Gastroesophageal sphincter (tissue), 4 donors: ENCODE measurements at regions not wholly inside any gene's neighbourhood (a gene's known extent, or its start where the extent isn't known, plus 50 kb on each side); places are given as distances from the start of the nearest gene placed in this dataset.

Experiments
- ATAC-seq: fragments of 150-250 bp; one replicate; pipeline ENCODE4 v1.9.1; 2016; ENCODE audit warnings: mild to moderate bottlenecking, moderate library complexity
- H3K27ac ChIP-seq, 4 donors: fragments of 200-600 bp; sonication (generic) in 3 of 4; 1 replicate in 3 of 4; 2 replicates in 1 of 4; pipeline ENCODE4 v1.5.1; 2016 to 2019
- H3K27me3 ChIP-seq: fragments of 200-600 bp; sonication (generic); one replicate; pipeline ENCODE4 v1.5.1; 2019
- H3K36me3 ChIP-seq, 2 donors: fragments of 200-600 bp; sonication (generic); one replicate each; pipeline ENCODE4 v1.5.1; 2019; ENCODE audit warnings: control low read depth in 1 of 2
- H3K4me1 ChIP-seq, 3 donors: fragments of 200-600 bp; sonication (generic); 1 replicate in 2 of 3; 2 replicates in 1 of 3; pipeline ENCODE4 v1.5.1; 2016 to 2019; ENCODE audit warnings: control low read depth in 2 of 3
- H3K4me3 ChIP-seq, 2 donors: fragments of 200-600 bp; sonication (generic); one replicate each; pipeline ENCODE4 v1.5.1; 2019; ENCODE audit warnings: mild to moderate bottlenecking in 1 of 2, moderate library complexity in 1 of 2
- H3K9me3 ChIP-seq, 3 donors: fragments of 200-600 bp; sonication (generic); one replicate each; pipeline ENCODE4 v1.5.1; 2017 to 2019; ENCODE audit warnings: control low read depth in 2 of 3
- EP300 ChIP-seq: sonication (generic); formaldehyde crosslinking; IDR thresholded peaks from one replicate; pipeline ENCODE4 v1.6.1; 2017; ENCODE audit warnings: antibody characterized with exemption, mild to moderate bottlenecking
- POLR2A ChIP-seq, 2 donors: fragments of 450-650 bp; IDR thresholded peaks; one replicate each; pipeline ENCODE4 v1.6.1; 2017; ENCODE audit warnings: antibody characterized with exemption in 2 of 2, mild to moderate bottlenecking in 2 of 2, moderate library complexity in 1 of 2
- POLR2AphosphoS5 ChIP-seq: sonication (generic); formaldehyde crosslinking; IDR thresholded peaks from one replicate; pipeline ENCODE4 v1.6.1; 2017; ENCODE audit warnings: antibody characterized with exemption
- WGBS, 2 donors: methylation state at CpG; one replicate each; pipeline ENCODE4 v1.1.5; 2018; ENCODE audit warnings: low coverage in 1 of 2; 5-methylcytosine and 5-hydroxymethylcytosine counted together
- TF ChIP-seq, protein P1 (sequence below), 4 experiments: fragments of 200-600 bp in 2 of 4; fragments of 450-650 bp in 2 of 4; sonication (generic) in 1 of 4; IDR thresholded peaks; one replicate each; pipeline ENCODE4 v1.5.1; 2017 to 2019; ENCODE audit warnings: antibody characterized with exemption in 4 of 4, mild to moderate bottlenecking in 2 of 4, moderate library complexity in 2 of 4

DNA sequence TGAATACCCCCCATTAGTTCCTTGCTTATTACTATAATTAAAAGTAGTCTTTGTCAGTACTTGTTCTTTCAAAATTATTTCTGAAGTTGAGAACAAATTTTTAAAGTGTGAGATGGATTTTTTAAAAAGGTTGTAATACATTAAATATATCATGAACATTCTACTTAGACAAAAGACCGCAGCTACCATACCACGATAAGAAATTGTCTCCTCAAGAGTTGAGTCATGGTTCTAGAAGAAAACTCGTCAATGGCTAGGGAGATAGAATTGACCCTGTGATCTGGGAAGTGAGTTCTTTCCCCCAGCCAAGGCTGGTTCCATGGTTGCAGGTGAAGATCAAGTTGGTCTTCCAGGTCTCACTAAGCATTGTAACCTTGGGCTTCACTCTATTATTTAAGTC is 67.8 kb upstream of the ACYP2 start:
- 61 to 79% methylated on average over 3 of the region's 3 CpGs for WGBS, 2 donors
- no peak overlapping the region for H3K27ac ChIP-seq
- H3K36me3 ChIP-seq: peaks cover 0 to 18% of the 10 kb centered on the region in 2 donors
- ATAC-seq: no peak
- H3K4me3 ChIP-seq: no peak overlapping the region
- H3K9me3 ChIP-seq: no peaks in the 10 kb centered on the region
- TF ChIP-seq POLR2AphosphoS5 (no peak), EP300 (no peak), POLR2A (IDR thresholded peaks at IDR 0.05) (no peak)
- TF ChIP-seq, protein P1, sequence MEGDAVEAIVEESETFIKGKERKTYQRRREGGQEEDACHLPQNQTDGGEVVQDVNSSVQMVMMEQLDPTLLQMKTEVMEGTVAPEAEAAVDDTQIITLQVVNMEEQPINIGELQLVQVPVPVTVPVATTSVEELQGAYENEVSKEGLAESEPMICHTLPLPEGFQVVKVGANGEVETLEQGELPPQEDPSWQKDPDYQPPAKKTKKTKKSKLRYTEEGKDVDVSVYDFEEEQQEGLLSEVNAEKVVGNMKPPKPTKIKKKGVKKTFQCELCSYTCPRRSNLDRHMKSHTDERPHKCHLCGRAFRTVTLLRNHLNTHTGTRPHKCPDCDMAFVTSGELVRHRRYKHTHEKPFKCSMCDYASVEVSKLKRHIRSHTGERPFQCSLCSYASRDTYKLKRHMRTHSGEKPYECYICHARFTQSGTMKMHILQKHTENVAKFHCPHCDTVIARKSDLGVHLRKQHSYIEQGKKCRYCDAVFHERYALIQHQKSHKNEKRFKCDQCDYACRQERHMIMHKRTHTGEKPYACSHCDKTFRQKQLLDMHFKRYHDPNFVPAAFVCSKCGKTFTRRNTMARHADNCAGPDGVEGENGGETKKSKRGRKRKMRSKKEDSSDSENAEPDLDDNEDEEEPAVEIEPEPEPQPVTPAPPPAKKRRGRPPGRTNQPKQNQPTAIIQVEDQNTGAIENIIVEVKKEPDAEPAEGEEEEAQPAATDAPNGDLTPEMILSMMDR (IDR thresholded peaks at IDR 0.05): no peak
- peaks cover 0 to 10% (median 0%) of the 10 kb centered on the region in 3 donors for H3K4me1 ChIP-seq
- H3K27me3 ChIP-seq: no peaks in the 10 kb centered on the region

- 62 to 73% methylated on average over 4 of the region's 4 CpGs for WGBS, 2 donors
- Histone ChIP-seq H3K27ac (no peak overlapping the region), H3K9me3 (no peaks in the 10 kb centered on the region), H3K4me3 (no peak overlapping the region), H3K4me1 (peaks cover 0 to 13% (median 0%) of the 10 kb centered on the region in 3 donors), H3K27me3 (no peaks in the 10 kb centered on the region), H3K36me3 (peaks cover 0 to 13% of the 10 kb centered on the region in 2 donors)
- TF ChIP-seq EP300: no peak
- no peak for TF ChIP-seq POLR2AphosphoS5
- no peak for TF ChIP-seq POLR2A (IDR thresholded peaks at IDR 0.05)
- no peak for ATAC-seq
Measured at GRCh38 chr2:54047091-54047490, 68.3 kb upstream of the ACYP2 start.

- H3K27me3 ChIP-seq: no peaks in the 10 kb centered on the region
- H3K4me1 ChIP-seq: peaks cover 0 to 15% (median 0%) of the 10 kb centered on the region in 3 donors
- H3K4me3 ChIP-seq: no peak overlapping the region
- no peaks in the 10 kb centered on the region for H3K9me3 ChIP-seq
- no peaks in the 10 kb centered on the region for H3K36me3 ChIP-seq
- ATAC-seq: no peak
- no peak for TF ChIP-seq EP300
- no peak for TF ChIP-seq POLR2AphosphoS5
- no peak for TF ChIP-seq POLR2A (IDR thresholded peaks at IDR 0.05)
- WGBS, 2 donors: 75 to 95% methylated on average over 1 to 2 of the region's 2 CpGs
- H3K27ac ChIP-seq: peak overlapping the region in 2 of 4 donors; percentile 10 to 21
Measured at GRCh38 chr2:54042897-54043620, 72.3 kb upstream of the PSME4 start.

DNA sequence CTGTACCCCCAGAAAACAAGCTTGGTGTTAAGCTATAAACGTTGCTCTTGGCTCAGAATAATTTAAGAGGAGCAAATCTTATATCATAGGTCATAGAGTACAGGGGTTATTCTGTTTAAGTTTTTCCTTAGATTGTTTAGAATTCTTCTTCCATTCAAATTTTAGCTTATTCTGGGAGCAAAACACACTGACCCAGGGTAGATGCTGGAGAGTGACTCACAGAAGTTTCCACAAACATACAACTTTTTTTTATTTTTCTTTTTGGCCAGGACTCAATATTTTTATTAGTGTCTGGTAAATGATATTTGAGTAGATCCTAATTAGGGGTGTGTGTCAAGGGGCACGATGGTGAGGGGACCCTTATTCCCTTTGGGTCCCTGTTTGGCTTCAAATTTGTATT is 71.5 kb upstream of the PSME4 start:
- H3K36me3 ChIP-seq: no peaks in the 10 kb centered on the region
- peaks cover 0 to 15% (median 0%) of the 10 kb centered on the region in 3 donors for H3K4me1 ChIP-seq
- 7 to 44% methylated on average over 2 of the region's 2 CpGs for WGBS, 2 donors
- TF ChIP-seq, protein P1 (IDR thresholded peaks at IDR 0.05): no peak
- peak overlapping the region in 2 of 4 donors; percentile 10 to 21 for H3K27ac ChIP-seq
- no peaks in the 10 kb centered on the region for H3K9me3 ChIP-seq
- no peaks in the 10 kb centered on the region for H3K27me3 ChIP-seq
- H3K4me3 ChIP-seq: no peak overlapping the region
- no peak for ATAC-seq

DNA sequence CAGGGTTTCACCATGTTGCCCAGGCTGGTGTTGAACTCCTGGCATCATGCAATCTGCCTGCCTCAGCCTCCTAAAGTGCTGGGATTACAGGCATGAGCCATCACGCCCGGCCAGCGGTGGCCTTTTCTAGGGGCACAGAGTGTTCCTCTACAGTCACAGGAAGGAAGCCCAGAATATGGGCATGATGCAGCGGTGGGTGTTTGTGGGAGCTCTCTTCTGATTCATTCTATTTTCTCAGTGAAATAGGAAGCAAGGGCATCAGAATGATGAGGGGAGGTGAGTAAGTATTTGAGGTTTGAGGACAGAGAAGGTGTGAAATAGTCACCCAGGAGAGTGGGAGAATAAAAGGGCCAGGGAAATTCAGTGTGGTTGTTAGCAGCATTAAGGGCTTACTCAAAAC is 70.3 kb upstream of the PSME4 start:
- no peak overlapping the region for H3K4me3 ChIP-seq
- ATAC-seq: no peak
- no peak overlapping the region for H3K27ac ChIP-seq
- 75 to 94% methylated on average over 1 to 3 of the region's 4 CpGs for WGBS, 2 donors
- H3K27me3 ChIP-seq: no peaks in the 10 kb centered on the region
- H3K4me1 ChIP-seq: peaks cover 0 to 15% (median 0%) of the 10 kb centered on the region in 3 donors
- TF ChIP-seq POLR2A (IDR thresholded peaks at IDR 0.05): no peak
- TF ChIP-seq POLR2AphosphoS5: no peak
- H3K36me3 ChIP-seq: no peaks in the 10 kb centered on the region
- H3K9me3 ChIP-seq: no peaks in the 10 kb centered on the region

GRCh38 chr2:54040685-54041084 is 69.9 kb upstream of the PSME4 start:
- WGBS, 2 donors: 83 to 100% methylated on average over 1 of the region's 1 CpG

More at GRCh38 chr2:54040685-54041084, 69.9 kb upstream of the PSME4 start:
- Histone ChIP-seq H3K4me3 (no peak overlapping the region), H3K27ac (no peak overlapping the region), H3K36me3 (no peaks in the 10 kb centered on the region), H3K9me3 (no peaks in the 10 kb centered on the region), H3K27me3 (no peaks in the 10 kb centered on the region), H3K4me1 (peaks cover 0 to 15% (median 0%) of the 10 kb centered on the region in 3 donors)
- ATAC-seq: no peak
- TF ChIP-seq POLR2A (IDR thresholded peaks at IDR 0.05) (no peak), POLR2AphosphoS5 (no peak), EP300 (no peak)
- TF ChIP-seq, protein P1 (IDR thresholded peaks at IDR 0.05): no peak
